ENCODE measurements at regions not wholly inside any gene's neighbourhood (a gene's known extent, or its start where the extent isn't known, plus 50 kb on each side); places are given as distances from the start of the nearest gene placed in this dataset.

DNA sequence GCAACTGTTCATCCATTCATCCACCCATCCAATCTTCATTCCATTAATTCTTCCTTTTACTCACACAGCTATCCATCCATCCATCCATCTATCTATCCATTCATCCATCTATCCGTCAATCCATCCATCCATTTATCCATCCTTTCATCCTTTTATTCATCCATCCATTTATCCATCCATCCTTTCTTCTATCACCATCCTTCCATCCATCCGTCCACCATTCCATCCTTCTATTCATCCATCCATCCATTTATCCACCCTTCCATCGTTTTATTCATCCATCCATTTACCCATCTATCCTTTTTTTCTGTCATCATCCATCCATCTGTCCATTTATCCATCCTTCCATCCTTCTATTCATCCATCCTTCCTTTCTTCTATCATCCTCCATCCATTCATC, 73.0 kb upstream of the FOXF1 start:
- no peak for DNase-seq (ENCODE audit: low spot score)
- Histone ChIP-seq H3K36me3 (no peaks in the 10 kb centered on the region), H3K27ac (no peak overlapping the region), H3K27me3 (replicated peaks; ENCODE audit: insufficient read depth) (no peaks in the 10 kb centered on the region), H3K9me3 (no peaks in the 10 kb centered on the region), H3K4me3 (no peak overlapping the region), H3K4me1 (ENCODE audit: control insufficient read depth in 1 of 2, low read depth in 2 of 2) (no peaks in the 10 kb centered on the region)
- TF ChIP-seq, protein P1, sequence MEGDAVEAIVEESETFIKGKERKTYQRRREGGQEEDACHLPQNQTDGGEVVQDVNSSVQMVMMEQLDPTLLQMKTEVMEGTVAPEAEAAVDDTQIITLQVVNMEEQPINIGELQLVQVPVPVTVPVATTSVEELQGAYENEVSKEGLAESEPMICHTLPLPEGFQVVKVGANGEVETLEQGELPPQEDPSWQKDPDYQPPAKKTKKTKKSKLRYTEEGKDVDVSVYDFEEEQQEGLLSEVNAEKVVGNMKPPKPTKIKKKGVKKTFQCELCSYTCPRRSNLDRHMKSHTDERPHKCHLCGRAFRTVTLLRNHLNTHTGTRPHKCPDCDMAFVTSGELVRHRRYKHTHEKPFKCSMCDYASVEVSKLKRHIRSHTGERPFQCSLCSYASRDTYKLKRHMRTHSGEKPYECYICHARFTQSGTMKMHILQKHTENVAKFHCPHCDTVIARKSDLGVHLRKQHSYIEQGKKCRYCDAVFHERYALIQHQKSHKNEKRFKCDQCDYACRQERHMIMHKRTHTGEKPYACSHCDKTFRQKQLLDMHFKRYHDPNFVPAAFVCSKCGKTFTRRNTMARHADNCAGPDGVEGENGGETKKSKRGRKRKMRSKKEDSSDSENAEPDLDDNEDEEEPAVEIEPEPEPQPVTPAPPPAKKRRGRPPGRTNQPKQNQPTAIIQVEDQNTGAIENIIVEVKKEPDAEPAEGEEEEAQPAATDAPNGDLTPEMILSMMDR (IDR thresholded peaks at IDR 0.05): no peak
- no peak for ATAC-seq (ENCODE audit: insufficient number of reproducible peaks, low FRiP score, low read depth)

DNA sequence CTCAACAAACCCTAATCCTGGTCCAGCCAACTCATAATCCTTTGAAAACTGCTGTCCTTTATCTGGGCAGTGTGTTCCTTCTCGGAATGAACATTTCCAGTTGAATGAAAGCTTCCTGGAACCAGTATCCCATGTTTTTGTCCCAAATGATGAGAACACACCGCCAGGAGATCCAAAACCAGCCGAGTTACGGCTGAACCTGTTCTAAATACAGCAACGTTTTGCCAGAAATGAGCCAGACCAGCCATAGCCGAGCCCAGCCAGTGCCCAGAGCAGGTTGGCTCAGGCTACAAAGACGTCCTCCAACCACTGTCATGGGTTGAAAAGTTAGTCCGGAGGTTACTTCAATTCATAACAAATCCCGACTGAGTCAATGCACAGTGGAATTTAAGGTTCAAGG, 67.6 kb upstream of the FOXF1 start:
- Histone ChIP-seq H3K27me3 (replicated peaks; ENCODE audit: insufficient read depth) (no peaks in the 10 kb centered on the region), H3K9me3 (no peaks in the 10 kb centered on the region), H3K4me1 (ENCODE audit: control insufficient read depth in 1 of 2, low read depth in 2 of 2) (no peaks in the 10 kb centered on the region), H3K27ac (no peak overlapping the region), H3K4me3 (no peak overlapping the region), H3K36me3 (no peaks in the 10 kb centered on the region)
- DNase-seq (ENCODE audit: low spot score): no peak
- TF ChIP-seq, protein P1 (IDR thresholded peaks at IDR 0.05): no peak
- no peak for ATAC-seq (ENCODE audit: insufficient number of reproducible peaks, low FRiP score, low read depth)

DNA sequence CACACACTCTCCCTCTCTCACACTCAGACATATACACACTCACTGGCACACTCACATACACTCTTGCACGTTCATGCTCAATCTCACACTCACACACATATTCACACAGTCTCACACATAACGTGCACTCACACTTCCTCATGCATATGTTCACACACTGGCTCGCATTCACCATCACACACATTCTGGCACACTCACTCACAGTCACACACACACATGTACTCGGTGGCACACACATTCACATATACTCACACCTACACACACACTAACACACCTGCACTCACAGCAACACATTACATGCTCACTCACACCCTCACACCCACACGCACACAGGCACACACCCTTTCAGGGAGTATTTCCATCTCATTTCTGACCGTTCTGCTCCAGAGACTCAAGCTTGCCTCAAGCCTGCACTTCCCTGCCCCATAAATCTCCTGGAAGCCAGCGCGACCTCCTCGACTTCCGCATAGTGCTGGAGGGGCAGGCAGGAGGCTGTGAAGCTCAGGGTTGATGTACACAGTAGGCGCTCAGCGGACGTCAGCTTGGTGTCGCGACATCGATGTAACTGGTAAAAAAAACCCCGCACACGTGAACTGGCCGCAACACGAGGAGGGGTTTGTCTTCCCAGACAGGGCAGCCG, 66.7 kb upstream of the FOXF1 start:
- H3K9me3 ChIP-seq: no peaks in the 10 kb centered on the region
- no peak for ATAC-seq (ENCODE audit: insufficient number of reproducible peaks, low FRiP score, low read depth)
- H3K4me3 ChIP-seq: no peak overlapping the region
- DNase-seq (ENCODE audit: low spot score): no peak
- H3K4me1 ChIP-seq (ENCODE audit: control insufficient read depth in 1 of 2, low read depth in 2 of 2): no peaks in the 10 kb centered on the region
- TF ChIP-seq, protein P1 (IDR thresholded peaks at IDR 0.05): no peak
- no peaks in the 10 kb centered on the region for H3K27me3 ChIP-seq (replicated peaks; ENCODE audit: insufficient read depth)
- no peak overlapping the region for H3K27ac ChIP-seq
- no peaks in the 10 kb centered on the region for H3K36me3 ChIP-seq

DNA sequence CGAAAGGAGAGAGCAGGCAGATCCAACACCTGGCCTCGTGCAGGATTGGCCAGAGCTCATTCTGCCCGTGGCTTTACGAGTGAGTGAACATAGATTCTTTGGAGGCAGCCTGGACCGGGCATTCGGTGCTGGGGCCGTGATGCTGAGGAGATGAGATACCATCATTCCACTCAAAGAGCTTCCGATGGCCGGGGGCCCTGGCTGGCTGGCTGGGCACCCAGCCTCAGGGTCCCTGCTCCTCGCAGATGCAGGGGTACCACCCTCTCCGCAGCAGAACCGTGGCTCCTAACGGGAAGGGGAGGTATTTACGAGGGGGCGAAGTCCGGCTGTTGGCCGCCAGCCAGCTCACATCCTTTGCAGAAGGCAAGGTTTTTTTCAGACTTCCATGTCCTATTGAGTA, 66.1 kb upstream of the FOXF1 start:
- Histone ChIP-seq H3K27ac (no peak overlapping the region), H3K36me3 (no peaks in the 10 kb centered on the region), H3K27me3 (replicated peaks; ENCODE audit: insufficient read depth) (no peaks in the 10 kb centered on the region), H3K9me3 (no peaks in the 10 kb centered on the region), H3K4me1 (ENCODE audit: control insufficient read depth in 1 of 2, low read depth in 2 of 2) (no peaks in the 10 kb centered on the region), H3K4me3 (no peak overlapping the region)
- no peak for ATAC-seq (ENCODE audit: insufficient number of reproducible peaks, low FRiP score, low read depth)
- DNase-seq (ENCODE audit: low spot score): no peak
- TF ChIP-seq, protein P1 (IDR thresholded peaks at IDR 0.05): no peak

DNA sequence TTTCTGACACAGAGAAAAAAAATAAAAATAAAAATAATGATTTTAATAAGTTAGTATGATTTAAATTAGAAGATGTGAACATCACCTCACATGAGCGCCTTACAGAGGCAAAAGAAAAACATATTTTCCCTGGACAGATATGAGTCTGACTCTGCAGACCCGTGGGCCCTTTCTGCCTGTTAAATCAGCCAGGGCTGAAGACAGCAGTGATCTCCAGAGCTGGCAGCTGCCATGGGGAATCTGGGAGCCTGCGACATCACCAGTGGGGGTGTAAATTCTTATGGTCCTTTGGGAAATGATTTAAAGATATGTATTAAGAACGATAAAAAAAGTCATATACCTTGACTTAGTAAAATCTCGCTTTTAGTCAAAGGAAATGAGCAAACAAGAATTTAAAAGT, 65.7 kb upstream of the FOXF1 start:
- no peaks in the 10 kb centered on the region for H3K36me3 ChIP-seq
- H3K4me1 ChIP-seq (ENCODE audit: control insufficient read depth in 1 of 2, low read depth in 2 of 2): no peaks in the 10 kb centered on the region
- no peak overlapping the region for H3K4me3 ChIP-seq
- H3K9me3 ChIP-seq: no peaks in the 10 kb centered on the region
- no peak for ATAC-seq (ENCODE audit: insufficient number of reproducible peaks, low FRiP score, low read depth)
- no peak overlapping the region for H3K27ac ChIP-seq
- H3K27me3 ChIP-seq (replicated peaks; ENCODE audit: insufficient read depth): no peaks in the 10 kb centered on the region
- no peak for DNase-seq (ENCODE audit: low spot score)
- TF ChIP-seq, protein P1 (IDR thresholded peaks at IDR 0.05): no peak
